ENCODE measurements at regions not wholly inside any gene's neighbourhood (a gene's known extent, or its start where the extent isn't known, plus 50 kb on each side); places are given as distances from the start of the nearest gene placed in this dataset.
A peak's percentile ranks its signal among the peaks of the same experiment; 100 is the strongest.

- intact Hi-C loops (cut with DNase I; ENCODE audit: low total_unique reads): no loop called here
- Histone ChIP-seq H3K27me3 (no peaks in the 10 kb centered on the region), H3K36me3 (no peaks in the 10 kb centered on the region), H3K4me1 (peaks cover 0 to 8% (median 3%) of the 10 kb centered on the region in 4 donors), H3K27ac (no peak overlapping the region), H3K4me3 (no peak overlapping the region), H3K9me3 (no peaks in the 10 kb centered on the region)
- 92 to 98% (median 96%) methylated on average over 3 of the region's 3 CpGs for WGBS, 5 donors
- TF ChIP-seq CTCF (IDR thresholded peaks at IDR 0.05) (no peak), EP300 (IDR thresholded peaks at IDR 0.05) (no peak), POLR2A (IDR thresholded peaks at IDR 0.05) (no peak), POLR2AphosphoS5 (IDR thresholded peaks at IDR 0.05) (no peak)
- DNase-seq: no peak
These were observed 316.0 kb downstream of the FGFR2 start for GRCh38 chr10:121282264-121282663.

GRCh38 chr10:121282797-121283515 is 315.3 kb downstream of the FGFR2 start:
- no peak overlapping the region for H3K27ac ChIP-seq
- peaks cover 0 to 8% (median 3%) of the 10 kb centered on the region in 4 donors for H3K4me1 ChIP-seq
- no peaks in the 10 kb centered on the region for H3K9me3 ChIP-seq
- DNase-seq: no peak
- 93 to 97% (median 96%) methylated on average over 11 of the region's 11 CpGs for WGBS, 5 donors
- H3K27me3 ChIP-seq: no peaks in the 10 kb centered on the region
- intact Hi-C loops (cut with DNase I; ENCODE audit: low total_unique reads): no loop called here
- TF ChIP-seq CTCF (IDR thresholded peaks at IDR 0.05): no peak
- no peak for TF ChIP-seq POLR2AphosphoS5 (IDR thresholded peaks at IDR 0.05)
- no peak for TF ChIP-seq POLR2A (IDR thresholded peaks at IDR 0.05)
- no peak for TF ChIP-seq EP300 (IDR thresholded peaks at IDR 0.05)
- no peak overlapping the region for H3K4me3 ChIP-seq
- H3K36me3 ChIP-seq: no peaks in the 10 kb centered on the region

- H3K27ac ChIP-seq: no peak overlapping the region
- TF ChIP-seq POLR2A (IDR thresholded peaks at IDR 0.05): no peak
- no peak for TF ChIP-seq EP300 (IDR thresholded peaks at IDR 0.05)
- no peak for TF ChIP-seq POLR2AphosphoS5 (IDR thresholded peaks at IDR 0.05)
- TF ChIP-seq CTCF (IDR thresholded peaks at IDR 0.05): no peak
- no peak overlapping the region for H3K4me3 ChIP-seq
- peaks cover 0 to 8% (median 3%) of the 10 kb centered on the region in 4 donors for H3K4me1 ChIP-seq
- intact Hi-C loops (cut with DNase I; ENCODE audit: low total_unique reads): no loop called here
- H3K27me3 ChIP-seq: no peaks in the 10 kb centered on the region
- DNase-seq: peak in 1 of 2 donors; percentile 62
- H3K9me3 ChIP-seq: no peaks in the 10 kb centered on the region
- H3K36me3 ChIP-seq: no peaks in the 10 kb centered on the region
- WGBS, 5 donors: 20 to 36% (median 24%) methylated on average over 4 of the region's 4 CpGs
These were observed 313.3 kb downstream of the FGFR2 start for GRCh38 chr10:121284936-121285335.

GRCh38 chr10:121285406-121286196 is 312.6 kb downstream of the FGFR2 start:
- TF ChIP-seq POLR2AphosphoS5 (IDR thresholded peaks at IDR 0.05): no peak
- TF ChIP-seq EP300 (IDR thresholded peaks at IDR 0.05): no peak
- no peak for TF ChIP-seq POLR2A (IDR thresholded peaks at IDR 0.05)
- no peak for TF ChIP-seq CTCF (IDR thresholded peaks at IDR 0.05)
- intact Hi-C loops (cut with DNase I; ENCODE audit: low total_unique reads): no loop called here
- H3K9me3 ChIP-seq: no peaks in the 10 kb centered on the region
- no peak overlapping the region for H3K27ac ChIP-seq
- H3K4me3 ChIP-seq: no peak overlapping the region
- DNase-seq: no peak
- no peaks in the 10 kb centered on the region for H3K27me3 ChIP-seq
- 62 to 73% (median 66%) methylated on average over 5 of the region's 5 CpGs for WGBS, 5 donors
- peaks cover 0 to 8% (median 3%) of the 10 kb centered on the region in 4 donors for H3K4me1 ChIP-seq
- no peaks in the 10 kb centered on the region for H3K36me3 ChIP-seq

All from stomach (tissue), 8 donors.